Uterus (tissue), 2 donors: ENCODE measurements at regions not wholly inside any gene's neighbourhood (a gene's known extent, or its start where the extent isn't known, plus 50 kb on each side); places are given as distances from the start of the nearest gene placed in this dataset.

ENCODE experiments used
- CTCF ChIP-seq, 4 experiments: fragments of 200-600 bp in 2 of 4; fragments of 450-650 bp in 2 of 4; sonication (generic) in 2 of 4; IDR thresholded peaks; one replicate each; pipeline ENCODE4 v1.5.1; 2016 to 2019; ENCODE audit warnings: antibody characterized with exemption in 4 of 4, mild to moderate bottlenecking in 2 of 4, moderate library complexity in 1 of 4
- POLR2A ChIP-seq, 2 donors: fragments of 450-650 bp; IDR thresholded peaks; one replicate each; pipeline ENCODE4 v1.6.1; 2016; ENCODE audit warnings: antibody characterized with exemption in 2 of 2, mild to moderate bottlenecking in 1 of 2, moderate library complexity in 1 of 2

- TF ChIP-seq CTCF (IDR thresholded peaks at IDR 0.05), result no peak
- TF ChIP-seq POLR2A (IDR thresholded peaks at IDR 0.05), result no peak
These were observed 151.9 kb upstream of the SKOR2 start for GRCh38 chr18:47403317-47403716.
